K562 (cell line): ENCODE measurements at regions not wholly inside any gene's neighbourhood (a gene's known extent, or its start where the extent isn't known, plus 50 kb on each side); places are given as distances from the start of the nearest gene placed in this dataset.

Experiments used
- EZH2 ChIP-seq: IDR thresholded peaks from 2 replicates; pipeline ENCODE4 v1.6.1; 2012; ENCODE audit warnings: low read depth, mild to moderate bottlenecking, inconsistent platforms, low read length, borderline replicate concordance
- POLR2AphosphoS5 ChIP-seq: IDR thresholded peaks from 2 replicates; pipeline ENCODE4 v1.6.1; 2011; ENCODE audit warnings: mild to moderate bottlenecking, low read depth, low read length, moderate library complexity; ENCODE audit not compliant: control insufficient read depth, insufficient read depth
- YBX1 ChIP-seq: fragments of 450-650 bp; IDR thresholded peaks from 2 replicates; pipeline ENCODE4 v1.7.1; 2016; ENCODE audit warnings: mild to moderate bottlenecking
- ZBTB8A ChIP-seq: fragments of 450-650 bp; IDR thresholded peaks from 2 replicates; pipeline ENCODE4 v1.6.1; 2018; ENCODE audit warnings: mild to moderate bottlenecking, moderate library complexity; ENCODE audit not compliant: partially characterized antibody
- TF ChIP-seq, protein P1 (sequence below): fragments of 450-650 bp; IDR thresholded peaks from one replicate; pipeline ENCODE4 v1.6.1; 2018; ENCODE audit warnings: mild to moderate bottlenecking, moderate library complexity; ENCODE audit not compliant: partially characterized antibody

GRCh38 chr10:21317902-21318301 is 207.6 kb downstream of the SKIDA1 start:
- TF ChIP-seq EZH2 (no peak), YBX1 (no peak), ZBTB8A (no peak), POLR2AphosphoS5 (no peak)
- TF ChIP-seq, protein P1, sequence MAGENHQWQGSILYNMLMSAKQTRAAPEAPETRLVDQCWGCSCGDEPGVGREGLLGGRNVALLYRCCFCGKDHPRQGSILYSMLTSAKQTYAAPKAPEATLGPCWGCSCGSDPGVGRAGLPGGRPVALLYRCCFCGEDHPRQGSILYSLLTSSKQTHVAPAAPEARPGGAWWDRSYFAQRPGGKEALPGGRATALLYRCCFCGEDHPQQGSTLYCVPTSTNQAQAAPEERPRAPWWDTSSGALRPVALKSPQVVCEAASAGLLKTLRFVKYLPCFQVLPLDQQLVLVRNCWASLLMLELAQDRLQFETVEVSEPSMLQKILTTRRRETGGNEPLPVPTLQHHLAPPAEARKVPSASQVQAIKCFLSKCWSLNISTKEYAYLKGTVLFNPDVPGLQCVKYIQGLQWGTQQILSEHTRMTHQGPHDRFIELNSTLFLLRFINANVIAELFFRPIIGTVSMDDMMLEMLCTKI, result no peak
